HG03432 (cell line): ENCODE measurements at regions not wholly inside any gene's neighbourhood (a gene's known extent, or its start where the extent isn't known, plus 50 kb on each side); places are given as distances from the start of the nearest gene placed in this dataset.

Experiments
- ATAC-seq: cut with Tn5 transposase; IDR thresholded peaks from one replicate; pipeline ENCODE4 v1.9.1; 2021; ENCODE audit warnings: mild to moderate bottlenecking, moderate library complexity; ENCODE audit not compliant: unreplicated experiment

- no peak for ATAC-seq
These were observed 324.0 kb upstream of the ACVR2A start for GRCh38 chr2:147520817-147521216.

DNA sequence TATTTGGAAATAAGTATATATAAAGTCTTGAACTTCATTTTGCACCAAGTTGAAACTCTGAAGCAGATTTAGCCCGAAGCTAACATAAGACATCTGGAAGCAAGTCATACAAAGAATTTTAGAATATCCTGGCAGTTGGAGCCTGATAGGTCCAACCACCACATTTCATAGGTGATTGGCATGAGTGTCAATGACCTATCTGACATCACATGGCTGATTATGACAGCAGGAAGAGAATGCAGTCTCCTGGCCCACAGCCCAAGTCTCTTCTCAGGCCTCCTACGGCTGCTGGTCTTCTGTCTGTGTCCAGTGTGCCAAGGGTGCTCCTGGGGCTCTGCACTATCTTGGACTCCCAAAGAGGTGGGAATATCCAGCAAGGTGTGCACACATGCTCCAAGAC is 325.7 kb upstream of the ACVR2A start:
- ATAC-seq, result no peak

GRCh38 chr2:147515213-147515612 is 329.6 kb upstream of the ACVR2A start:
- ATAC-seq, result no peak

DNA sequence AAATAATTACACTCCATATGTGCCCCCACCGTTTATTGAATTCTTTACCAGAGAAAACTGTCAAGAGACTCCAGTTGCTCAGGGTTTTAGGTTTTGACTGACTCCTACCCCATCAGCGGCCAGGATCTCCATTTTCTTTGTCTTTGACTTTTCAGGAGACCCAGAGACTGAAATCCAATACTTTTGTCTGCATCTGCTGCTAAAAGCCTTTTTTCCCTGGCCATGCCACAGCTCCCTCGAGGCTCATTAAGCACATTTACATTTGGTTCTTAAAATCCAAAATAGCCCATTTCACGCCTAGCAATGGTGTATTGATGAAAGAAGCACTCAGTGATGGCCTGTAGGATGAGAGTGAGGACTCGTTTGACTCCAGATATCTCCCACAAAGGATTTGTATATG is 332.6 kb upstream of the ACVR2A start:
- no peak for ATAC-seq

DNA sequence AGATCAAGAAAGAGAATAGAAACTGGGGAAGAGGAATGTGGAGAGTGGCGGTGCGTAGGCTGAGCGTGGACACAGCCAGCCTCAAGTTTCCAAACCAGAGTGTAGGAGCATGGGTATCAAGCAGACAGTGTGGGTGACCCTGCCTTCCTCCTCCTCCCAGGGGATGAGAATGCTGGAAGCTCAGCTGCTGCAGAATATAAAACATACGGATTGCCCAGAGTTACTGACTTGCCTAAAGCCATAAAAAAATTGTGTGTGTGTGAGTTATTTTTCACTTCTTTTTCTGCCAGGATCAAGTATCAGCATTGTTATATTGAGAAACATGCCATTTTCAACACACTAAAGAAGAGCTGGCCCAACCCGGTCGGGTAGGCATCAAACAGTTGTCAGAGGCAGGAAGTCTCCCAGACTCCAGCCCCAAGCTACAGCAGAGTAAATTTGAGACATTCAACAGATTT is 333.3 kb upstream of the ACVR2A start:
- no peak for ATAC-seq

GRCh38 chr2:147509821-147510220 is 335.0 kb upstream of the ACVR2A start:
- no peak for ATAC-seq

DNA sequence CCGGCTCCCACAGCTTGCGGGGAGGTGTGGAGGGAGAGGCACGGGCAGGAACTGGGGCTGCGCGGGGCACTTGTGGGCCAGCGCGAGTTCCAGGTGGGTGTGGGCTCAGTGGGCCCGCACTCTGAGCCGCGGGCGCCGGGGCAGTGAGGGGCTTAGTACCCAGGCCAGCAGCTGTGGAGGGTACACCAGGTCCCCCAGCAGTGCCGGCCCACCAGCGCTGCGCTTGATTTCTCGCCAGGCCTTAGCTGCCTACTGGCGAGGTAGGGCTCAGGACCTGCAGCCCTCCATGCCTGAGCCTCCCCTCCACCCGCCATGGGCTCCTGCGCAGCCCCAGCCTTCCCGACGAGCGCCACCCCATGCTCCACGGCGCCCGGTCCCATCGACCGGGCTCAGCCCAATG is 337.9 kb upstream of the ACVR2A start:
- ATAC-seq, result no peak

DNA sequence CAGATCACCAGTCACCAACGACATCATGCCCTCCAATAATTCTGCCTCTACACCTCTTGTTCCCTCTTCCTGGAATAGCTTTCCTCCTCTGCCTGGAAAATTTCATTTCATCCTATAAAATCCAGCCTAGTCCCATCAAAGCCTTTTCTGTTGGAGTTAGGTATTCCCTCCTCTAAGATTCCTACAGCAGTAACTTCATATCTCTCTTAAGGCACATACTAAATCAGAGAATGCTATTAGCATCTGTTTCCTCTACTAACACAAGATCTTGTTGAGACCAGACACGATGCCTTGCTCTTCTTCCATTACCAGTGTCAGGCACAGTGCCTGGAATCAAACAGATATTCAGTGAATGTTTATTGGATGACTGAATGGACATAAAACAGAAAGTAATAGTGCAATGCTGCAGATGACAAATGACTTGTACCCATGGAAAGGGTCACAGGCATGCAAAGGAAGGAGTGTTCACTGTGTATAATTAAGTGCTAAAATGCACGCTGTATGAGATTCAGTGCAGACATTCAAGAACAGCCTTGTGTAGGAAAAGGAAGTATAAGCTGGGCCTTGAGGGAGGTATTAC is 342.0 kb upstream of the ACVR2A start:
- ATAC-seq, result no peak

- no peak for ATAC-seq
These were observed 342.9 kb upstream of the ACVR2A start for GRCh38 chr2:147501968-147502367.

DNA sequence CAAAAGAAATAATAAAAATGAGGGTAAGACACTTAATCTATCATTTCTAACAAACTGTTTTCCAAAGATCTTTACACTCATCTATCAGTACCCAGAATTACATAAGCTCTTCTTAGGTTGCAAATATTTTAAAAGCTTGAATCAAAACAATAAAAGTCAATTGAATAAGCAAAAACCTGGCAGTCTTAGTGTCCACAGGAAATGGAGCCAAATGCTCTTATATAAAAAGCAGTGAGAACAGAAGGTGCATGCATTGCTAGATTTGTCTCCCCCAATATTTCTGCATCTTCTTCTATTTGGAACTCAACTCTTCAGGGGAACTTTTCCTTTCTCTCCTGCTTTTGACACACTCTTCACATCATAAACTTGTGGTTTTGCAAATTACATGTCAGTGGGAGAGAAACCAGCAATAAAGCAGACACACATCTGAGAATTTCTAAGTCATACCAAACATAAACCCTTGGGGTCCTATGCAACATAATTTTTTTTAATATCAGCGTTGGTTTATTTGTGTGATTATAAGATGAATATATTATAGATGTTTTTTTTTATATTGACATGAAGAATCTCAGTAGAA is 343.9 kb upstream of the ACVR2A start:
- no peak for ATAC-seq

DNA sequence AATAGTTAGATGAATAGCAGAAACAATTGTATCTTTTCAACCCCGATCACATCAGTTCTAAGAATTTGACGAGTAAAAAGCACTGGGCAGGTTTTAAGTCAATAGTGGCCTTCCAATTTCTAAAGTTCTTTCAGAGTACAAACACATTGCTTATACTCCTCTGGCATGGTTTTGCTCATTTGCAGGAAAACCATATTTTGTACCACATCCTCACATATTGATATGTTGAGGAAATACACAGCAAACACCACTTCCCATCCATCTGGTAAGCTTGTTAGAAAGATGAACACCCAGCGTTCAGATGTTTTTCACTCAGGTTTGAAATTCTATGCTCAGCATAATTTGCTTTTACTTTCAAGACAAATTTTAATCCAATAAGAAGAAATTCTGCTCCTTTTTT is 344.6 kb upstream of the ACVR2A start:
- peak; percentile 14 for ATAC-seq

GRCh38 chr2:147499785-147500184 is 345.0 kb upstream of the ACVR2A start:
- peak; percentile 77 for ATAC-seq

GRCh38 chr2:147495734-147496133 is 349.1 kb upstream of the ACVR2A start:
- ATAC-seq, result no peak

- no peak for ATAC-seq
These were observed 352.4 kb upstream of the ACVR2A start for GRCh38 chr2:147492471-147492870.

- no peak for ATAC-seq
These were observed 353.3 kb upstream of the ACVR2A start for GRCh38 chr2:147491506-147491905.

- no peak for ATAC-seq
These were observed 354.2 kb upstream of the ACVR2A start for GRCh38 chr2:147490401-147491261.

DNA sequence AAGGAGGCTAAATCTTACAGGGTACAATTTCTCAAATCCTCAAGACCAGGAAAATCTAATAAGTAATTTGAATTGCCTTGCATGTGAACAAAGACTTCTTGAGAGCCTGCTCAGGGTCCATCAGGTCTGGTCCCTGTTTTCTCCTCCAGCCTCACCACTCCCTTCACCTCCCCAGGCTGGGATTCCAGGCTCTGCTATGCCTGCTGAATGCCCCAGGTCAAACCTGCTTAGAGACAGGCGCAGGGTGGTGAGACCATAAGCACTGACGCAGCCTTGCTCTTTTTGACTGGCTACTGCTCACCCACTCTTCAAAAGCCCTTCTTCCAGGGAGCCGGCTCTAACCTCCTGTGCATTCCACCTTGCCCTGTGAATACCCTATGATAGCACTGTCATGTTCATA is 356.4 kb upstream of the ACVR2A start:
- ATAC-seq, result no peak

DNA sequence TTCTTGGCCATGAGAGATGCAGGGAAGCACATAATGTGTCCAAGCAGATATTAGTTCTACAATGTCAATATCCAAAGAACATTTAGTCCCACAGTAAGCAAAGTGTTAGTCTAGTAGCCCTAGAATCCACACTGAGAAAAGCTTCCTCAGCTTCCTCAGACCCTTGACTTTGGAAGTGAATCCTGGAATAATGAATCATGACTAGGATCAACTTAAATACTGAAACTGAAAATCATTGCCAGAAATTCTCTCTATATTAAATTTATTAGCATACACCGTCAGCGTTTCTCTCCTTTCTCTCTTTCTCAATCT is 356.9 kb upstream of the ACVR2A start:
- no peak for ATAC-seq

GRCh38 chr2:147487286-147487977 is 357.4 kb upstream of the ACVR2A start:
- no peak for ATAC-seq

DNA sequence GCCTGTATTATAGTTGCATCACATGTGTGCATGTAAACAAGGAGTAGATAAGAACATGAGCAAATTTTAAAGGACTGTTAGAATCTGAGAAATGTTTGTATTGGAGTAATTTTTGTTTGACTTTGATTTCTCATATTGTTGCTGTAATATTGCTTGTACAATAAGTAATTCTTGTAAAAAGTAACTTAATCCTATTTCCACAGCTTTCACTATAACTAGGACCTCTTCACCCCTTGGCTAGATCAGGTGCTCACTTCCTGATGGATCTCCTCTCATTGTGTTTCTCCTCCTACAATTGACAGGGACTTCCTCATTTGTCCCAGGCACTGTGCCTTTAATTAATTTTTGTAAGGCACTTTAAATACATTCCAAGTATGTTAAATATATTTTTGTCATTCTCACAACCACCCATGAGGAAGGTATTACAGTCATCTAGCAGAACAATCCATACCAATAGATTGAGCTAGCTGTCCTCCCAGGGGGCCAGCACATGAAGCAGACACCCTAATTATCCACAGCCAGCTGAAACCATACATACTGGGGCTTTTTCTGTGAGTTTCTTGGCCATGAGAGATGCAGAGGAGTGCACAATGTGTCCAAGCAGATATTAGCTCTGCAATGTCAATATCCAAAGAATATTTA is 359.5 kb upstream of the ACVR2A start:
- ATAC-seq, result no peak

- no peak for ATAC-seq
These were observed 360.9 kb upstream of the ACVR2A start for GRCh38 chr2:147483911-147484310.
